Epithelial cell of esophagus (primary cell): ENCODE measurements at regions not wholly inside any gene's neighbourhood (a gene's known extent, or its start where the extent isn't known, plus 50 kb on each side); places are given as distances from the start of the nearest gene placed in this dataset.

Experiments
- DNase-seq: peaks from one replicate; pipeline ENCODE4 v3.0.0; 2010; ENCODE audit warnings: low read depth
- H3K4me3 ChIP-seq: 2 replicates; pipeline ENCODE4 v1.5.1; 2011; ENCODE audit warnings: mild to moderate bottlenecking, low read length, control low read depth
- CTCF ChIP-seq: IDR thresholded peaks from 2 replicates; pipeline ENCODE4 v1.5.1; 2011; ENCODE audit warnings: low read depth, mild to moderate bottlenecking, low read length, control low read depth, inconsistent platforms; ENCODE audit not compliant: insufficient read depth; ENCODE audit errors: missing control alignments

GRCh38 chr4:62133977-62134376, 933.9 kb downstream of the ADGRL3 start:
- no peak for DNase-seq
- no peak for TF ChIP-seq CTCF
- no peak overlapping the region for H3K4me3 ChIP-seq

GRCh38 chr4:62133101-62133897, 933.2 kb downstream of the ADGRL3 start:
- H3K4me3 ChIP-seq, result no peak overlapping the region
- no peak for TF ChIP-seq CTCF
- DNase-seq, result no peak

- no peak for TF ChIP-seq CTCF
- H3K4me3 ChIP-seq, result no peak overlapping the region
- no peak for DNase-seq
These were observed 930.9 kb downstream of the ADGRL3 start for GRCh38 chr4:62131049-62131448.

GRCh38 chr4:62130637-62131036, 930.5 kb downstream of the ADGRL3 start:
- no peak overlapping the region for H3K4me3 ChIP-seq
- DNase-seq, result no peak
- no peak for TF ChIP-seq CTCF

GRCh38 chr4:62130230-62130629, 930.1 kb downstream of the ADGRL3 start:
- DNase-seq, result no peak
- TF ChIP-seq CTCF, result no peak
- no peak overlapping the region for H3K4me3 ChIP-seq
